Activated naive CD4-positive, alpha-beta T cell (primary cell): ENCODE measurements at regions not wholly inside any gene's neighbourhood (a gene's known extent, or its start where the extent isn't known, plus 50 kb on each side); places are given as distances from the start of the nearest gene placed in this dataset.
A peak's percentile ranks its signal among the peaks of the same experiment; 100 is the strongest.

Experiments
- DNase-seq, 4 experiments: peaks; one replicate each; lab custom pipeline; 2025; lab: John Stamatoyannopoulos, UW

- no peak for DNase-seq
These were observed 169.7 kb downstream of the IGLL1 start for GRCh38 chr22:23410411-23410810.

- DNase-seq, result no peak
These were observed 170.1 kb downstream of the IGLL1 start for GRCh38 chr22:23409976-23410375.

GRCh38 chr22:23408321-23408720, 171.8 kb downstream of the IGLL1 start:
- no peak for DNase-seq

- DNase-seq, result no peak
These were observed 174.7 kb downstream of the IGLL1 start for GRCh38 chr22:23405366-23405851.

GRCh38 chr22:23404689-23405365, 175.3 kb downstream of the IGLL1 start:
- DNase-seq, result no peak

- DNase-seq, result no peak
These were observed 176.1 kb downstream of the IGLL1 start for GRCh38 chr22:23403720-23404688.

- no peak for DNase-seq
These were observed 176.9 kb downstream of the IGLL1 start for GRCh38 chr22:23403152-23403719.

GRCh38 chr22:23402275-23403151, 177.6 kb downstream of the IGLL1 start:
- peak in 1 of 4 experiments; percentile 32 for DNase-seq

GRCh38 chr22:23401910-23402274, 178.2 kb downstream of the IGLL1 start:
- DNase-seq, result no peak

- no peak for DNase-seq
These were observed 178.8 kb downstream of the IGLL1 start for GRCh38 chr22:23401111-23401909.

- DNase-seq, result no peak
These were observed 179.7 kb downstream of the IGLL1 start for GRCh38 chr22:23400286-23400981.

- DNase-seq, result no peak
These were observed 180.5 kb downstream of the IGLL1 start for GRCh38 chr22:23399367-23400285.

GRCh38 chr22:23398701-23399366, 181.3 kb downstream of the IGLL1 start:
- DNase-seq, result no peak

- DNase-seq, result no peak
These were observed 182.2 kb downstream of the IGLL1 start for GRCh38 chr22:23397613-23398567.

GRCh38 chr22:23397008-23397612, 183.0 kb downstream of the IGLL1 start:
- no peak for DNase-seq

GRCh38 chr22:23396362-23397007, 183.6 kb downstream of the IGLL1 start:
- DNase-seq, result no peak
